Hepatocyte (in vitro differentiated cells): ENCODE measurements at regions not wholly inside any gene's neighbourhood (a gene's known extent, or its start where the extent isn't known, plus 50 kb on each side); places are given as distances from the start of the nearest gene placed in this dataset.

Experiments
- CTCF ChIP-seq: fragments of 200-600 bp; sonication (generic); IDR thresholded peaks from 2 replicates; pipeline ENCODE4 v1.5.1; 2016; ENCODE audit warnings: antibody characterized with exemption, mild to moderate bottlenecking; ENCODE audit not compliant: poor library complexity
- EZH2 ChIP-seq: fragments of 200-600 bp; sonication (generic); IDR thresholded peaks from 2 replicates; pipeline ENCODE4 v1.6.1; 2016; ENCODE audit warnings: antibody characterized with exemption, mild to moderate bottlenecking, borderline replicate concordance
- EZH2phosphoT487 ChIP-seq: fragments of 200-600 bp; sonication (generic); IDR thresholded peaks from one replicate; pipeline ENCODE4 v1.6.1; 2018; ENCODE audit warnings: antibody characterized with exemption, mild to moderate bottlenecking, low read depth, moderate library complexity; ENCODE audit not compliant: unreplicated experiment, severe bottlenecking

- no peak for TF ChIP-seq CTCF
- TF ChIP-seq EZH2 = no peak
- TF ChIP-seq EZH2phosphoT487 = no peak
These were observed 333.6 kb upstream of the RUNX1 start for GRCh38 chr21:35382696-35383095.
